HG03575 (cell line): ENCODE measurements at regions not wholly inside any gene's neighbourhood (a gene's known extent, or its start where the extent isn't known, plus 50 kb on each side); places are given as distances from the start of the nearest gene placed in this dataset.
"Not testable (repeated sequence)": the region's sequence is repeated elsewhere in the genome, so short reads cannot be mapped to it uniquely, and the experiment has no call there.

Experiments
- ATAC-seq: cut with Tn5 transposase; IDR thresholded peaks from one replicate; pipeline ENCODE4 v1.9.1; 2021; ENCODE audit not compliant: unreplicated experiment, insufficient number of reproducible peaks, low FRiP score; ENCODE audit errors: extremely low read depth

DNA sequence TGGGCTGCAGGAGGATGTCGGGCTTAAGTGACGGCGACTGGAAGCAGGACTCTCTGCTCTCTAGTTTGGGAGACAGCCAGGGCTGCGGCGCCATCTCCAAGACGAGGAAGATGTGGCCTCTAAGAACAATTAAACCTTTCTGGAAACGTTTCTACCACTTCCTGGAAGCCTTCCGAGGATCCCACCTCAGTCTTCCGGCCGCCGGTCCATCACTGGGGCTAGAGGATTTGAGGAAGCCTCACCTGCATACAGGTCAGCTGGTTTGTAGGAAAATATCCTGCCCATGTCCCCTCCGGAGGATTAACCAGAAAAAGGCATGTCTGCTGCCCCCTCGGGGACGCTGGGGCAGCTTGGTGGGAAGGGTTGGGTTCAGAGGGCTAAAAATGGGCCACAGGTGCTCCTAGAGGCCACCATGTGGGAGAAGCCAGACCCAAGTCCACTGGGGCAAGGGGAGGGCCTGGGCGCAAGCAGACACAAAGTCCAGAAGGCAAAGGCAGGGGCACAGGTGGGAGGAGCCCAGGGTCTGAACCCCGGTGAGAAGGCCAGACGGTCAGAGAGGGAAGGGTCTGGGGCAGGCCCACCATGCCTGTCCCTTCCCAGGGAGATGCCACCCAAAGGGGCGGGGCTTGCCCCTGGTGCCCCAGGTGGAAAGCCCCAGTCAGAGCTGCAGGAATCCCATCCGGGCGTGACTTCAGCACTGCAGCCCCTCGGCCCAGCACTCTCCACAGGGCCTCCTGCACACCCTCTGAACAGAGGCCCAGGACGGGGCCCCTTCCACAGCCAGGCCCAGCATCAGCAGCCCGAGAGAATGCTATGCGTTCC is 82.2 kb upstream of the ID2 start:
- ATAC-seq = no peak

- no peak for ATAC-seq
These were observed 81.4 kb upstream of the ID2 start for GRCh38 chr2:8600456-8600855.

DNA sequence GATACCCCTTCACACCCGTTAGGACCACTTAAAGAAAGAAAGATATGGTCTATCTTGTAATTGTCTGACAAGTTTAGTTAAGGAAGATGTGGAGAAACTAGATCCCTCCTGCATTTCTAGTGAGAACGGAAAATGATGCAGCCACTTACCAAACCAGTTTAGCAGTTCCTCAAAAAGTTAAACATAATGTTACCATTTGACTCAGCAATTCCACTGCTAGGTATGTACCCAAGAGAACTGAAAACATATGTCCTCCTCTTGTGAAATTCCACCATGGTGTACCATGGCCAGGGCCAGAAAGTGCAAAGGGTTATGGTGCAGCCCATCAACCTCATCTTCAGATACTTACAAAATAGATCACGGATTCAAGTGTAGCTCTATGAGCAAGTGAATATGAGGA is 79.0 kb upstream of the ID2 start:
- ATAC-seq = no peak

DNA sequence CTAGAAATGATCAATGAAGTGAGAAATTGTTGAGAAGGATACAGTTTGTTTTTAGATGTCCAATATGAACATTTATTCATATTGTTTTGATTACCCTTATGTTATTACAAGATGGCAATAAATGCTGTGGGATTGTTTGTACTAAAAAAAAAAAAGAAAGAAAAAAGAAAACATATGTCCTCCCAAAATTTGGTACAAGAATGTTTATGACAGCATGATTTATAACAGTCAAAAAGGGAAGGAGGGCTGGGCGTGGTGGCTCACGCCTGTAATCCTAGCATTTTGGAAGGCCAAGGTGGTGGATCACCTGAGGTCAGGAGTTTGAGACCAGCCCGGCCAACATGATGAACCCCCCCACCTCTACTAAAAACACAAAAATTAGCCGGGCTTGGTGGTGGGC is 78.5 kb upstream of the ID2 start:
- not testable (repeated sequence) for ATAC-seq

- no peak for ATAC-seq
These were observed 77.6 kb upstream of the ID2 start for GRCh38 chr2:8604262-8604661.

GRCh38 chr2:8605351-8606065 is 76.3 kb upstream of the ID2 start:
- ATAC-seq = no peak

DNA sequence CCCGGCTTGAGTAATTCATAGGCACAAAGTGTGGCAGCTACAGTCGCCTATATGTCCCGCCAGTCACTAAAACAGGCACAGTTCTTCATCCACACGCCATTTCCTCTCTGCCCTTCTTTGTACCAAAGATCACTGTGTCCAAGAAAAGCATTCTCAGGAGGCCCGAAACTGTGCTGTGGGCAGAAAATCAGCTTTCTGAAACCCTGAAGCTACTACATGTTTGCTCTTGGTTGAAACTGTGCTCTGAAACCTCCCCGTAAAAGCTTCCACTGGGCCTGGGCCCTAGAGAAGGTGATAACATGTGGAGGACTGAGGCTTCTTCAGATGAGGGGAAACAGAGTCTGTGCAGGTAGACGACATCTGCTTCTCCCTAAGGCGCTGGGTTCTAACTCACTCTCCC is 75.6 kb upstream of the ID2 start:
- peak; percentile 92 for ATAC-seq

- ATAC-seq = no peak
These were observed 75.0 kb upstream of the ID2 start for GRCh38 chr2:8606649-8607550.

DNA sequence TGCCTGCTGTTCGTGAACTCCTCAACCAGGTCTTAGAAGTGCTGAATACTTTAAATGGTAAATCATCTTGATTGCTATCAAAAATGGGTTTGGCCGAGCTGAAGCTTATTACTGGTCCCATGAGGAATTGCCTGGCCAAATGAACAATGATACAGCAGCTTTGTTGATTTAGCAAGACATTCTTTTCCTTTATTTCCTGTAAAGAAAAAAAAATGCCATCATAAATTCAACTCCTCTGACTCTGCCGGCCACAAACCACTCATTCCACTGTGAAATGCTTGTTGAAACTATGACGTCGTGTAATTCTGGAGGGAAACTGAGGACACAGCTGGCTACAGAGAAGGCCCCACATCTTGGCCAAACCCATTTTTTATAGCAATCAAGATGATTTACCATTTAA is 74.2 kb upstream of the ID2 start:
- no peak for ATAC-seq

- ATAC-seq = no peak
These were observed 73.4 kb upstream of the ID2 start for GRCh38 chr2:8608411-8608954.

GRCh38 chr2:8609357-8609811 is 72.5 kb upstream of the ID2 start:
- no peak for ATAC-seq

DNA sequence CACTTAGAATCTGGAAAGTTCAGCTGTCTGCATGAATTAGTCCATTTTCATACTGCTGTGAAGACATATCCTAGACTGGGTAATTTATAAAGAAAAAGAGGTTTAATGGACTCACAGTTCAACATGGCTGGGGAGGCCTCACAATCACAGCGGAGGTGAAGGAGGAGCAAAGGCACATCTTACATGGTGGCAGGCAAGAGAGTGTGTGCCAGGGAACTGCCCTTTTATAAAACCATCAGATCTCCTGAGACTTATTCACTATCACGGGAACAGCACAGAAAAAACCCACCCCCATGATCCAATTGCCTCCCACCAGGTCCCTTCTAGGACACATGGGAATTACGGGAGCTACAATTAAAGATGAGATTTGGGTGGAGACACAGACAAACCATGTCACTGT is 71.1 kb upstream of the ID2 start:
- ATAC-seq = not testable (repeated sequence)

- ATAC-seq = no peak
These were observed 70.6 kb upstream of the ID2 start for GRCh38 chr2:8611246-8611645.

- no peak for ATAC-seq
These were observed 70.2 kb upstream of the ID2 start for GRCh38 chr2:8611700-8612099.

DNA sequence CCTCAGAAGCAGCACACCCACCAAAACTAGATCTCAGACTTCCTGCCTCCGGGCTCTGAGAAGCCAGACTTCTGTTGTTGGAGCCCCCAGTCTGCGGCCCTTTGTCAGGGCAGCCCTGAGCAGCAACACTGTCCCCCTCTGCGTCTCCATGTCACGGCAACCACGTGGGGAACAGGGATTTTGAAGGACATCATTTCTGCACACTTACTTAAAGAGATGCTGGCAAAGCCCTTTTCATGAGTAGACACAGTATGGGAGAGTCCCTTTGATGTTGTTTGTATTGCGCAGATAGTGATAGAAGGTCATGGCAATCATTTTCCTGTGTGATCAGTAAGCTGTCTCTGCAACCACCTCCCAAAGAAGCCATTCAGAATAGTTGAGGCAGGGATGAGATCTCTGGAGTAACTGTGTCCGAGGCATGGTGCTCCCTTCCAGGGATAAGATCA is 69.1 kb upstream of the ID2 start:
- no peak for ATAC-seq

GRCh38 chr2:8613207-8613999 is 68.5 kb upstream of the ID2 start:
- ATAC-seq = not testable (repeated sequence)

GRCh38 chr2:8614646-8615045 is 67.2 kb upstream of the ID2 start:
- no peak for ATAC-seq

DNA sequence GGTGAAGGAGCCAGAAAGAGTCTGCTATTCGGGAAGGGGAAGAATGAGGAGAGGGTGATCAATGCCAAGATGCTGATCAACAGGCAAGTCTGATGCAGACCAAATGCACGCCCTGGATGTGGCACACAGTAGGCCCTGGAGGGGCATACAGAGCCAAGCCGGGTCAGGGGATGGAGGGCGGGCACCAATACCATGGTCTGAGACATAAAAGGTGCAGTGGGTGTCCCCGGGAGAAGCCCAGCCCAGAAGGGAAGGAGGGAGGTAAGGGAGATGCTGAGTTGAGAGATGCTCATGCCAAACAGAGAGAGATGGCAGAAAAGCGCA is 66.6 kb upstream of the ID2 start:
- ATAC-seq = no peak
